G401 (cell line): ENCODE measurements at regions not wholly inside any gene's neighbourhood (a gene's known extent, or its start where the extent isn't known, plus 50 kb on each side); places are given as distances from the start of the nearest gene placed in this dataset.
"Not testable (repeated sequence)": the region's sequence is repeated elsewhere in the genome, so short reads cannot be mapped to it uniquely, and the experiment has no call there.

Experiments used
- DNase-seq: peaks from one replicate; pipeline ENCODE4 v3.0.0-alpha.2; 2015; ENCODE audit warnings: low spot score
- in situ Hi-C: cut with HindIII; loops from 2 replicates; pipeline ENCODE4 v1.10.0; 2016; ENCODE audit warnings: low sequenced_read_pairs, mixed read lengths

DNA sequence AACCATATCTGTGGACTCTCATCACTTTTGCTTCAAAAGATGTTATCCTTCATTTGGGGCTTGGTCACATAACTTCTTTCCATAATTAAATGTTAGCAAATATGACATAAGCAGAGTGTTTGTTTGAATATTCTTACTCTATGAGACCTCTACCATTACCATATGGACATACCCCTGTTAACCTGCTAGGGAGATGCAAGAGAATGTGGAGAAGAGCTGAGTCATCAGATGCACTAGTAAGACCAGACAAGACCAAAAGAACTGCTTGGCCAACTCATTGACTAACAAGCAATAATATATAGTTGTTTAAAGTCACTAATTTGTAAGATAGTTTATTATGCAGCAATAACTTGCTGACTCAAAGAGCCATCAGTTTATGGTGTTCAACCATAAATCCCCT is 652.9 kb downstream of the SMARCA1 start:
- in situ Hi-C loops: no loop called here
- no peak for DNase-seq

DNA sequence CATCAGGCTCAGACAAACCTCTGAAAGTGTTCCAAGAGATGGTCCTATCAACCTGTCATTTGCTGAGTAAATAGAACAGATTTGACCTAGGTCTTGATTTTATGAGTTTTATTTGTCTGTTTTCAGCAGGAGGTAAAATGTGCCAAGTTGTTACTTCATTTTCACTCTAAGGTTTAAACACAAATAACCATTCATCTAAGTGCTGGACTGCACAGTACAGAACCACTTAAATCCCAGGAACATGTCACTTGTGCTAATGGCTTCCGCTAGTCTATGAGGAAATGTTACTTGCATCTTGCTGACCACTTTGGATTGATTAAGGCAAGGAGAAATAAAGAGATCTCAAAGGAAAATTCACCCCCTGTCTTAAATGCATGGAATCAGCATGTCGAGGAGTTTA is 660.7 kb downstream of the SMARCA1 start:
- DNase-seq: no peak
- in situ Hi-C loops: no loop called here

GRCh38 chrX:128848374-128848773 is 674.9 kb downstream of the SMARCA1 start:
- no peak for DNase-seq
- in situ Hi-C loops: no loop called here

- no peak for DNase-seq
- in situ Hi-C loops: no loop called here
These were observed 676.9 kb downstream of the SMARCA1 start for GRCh38 chrX:128846385-128846784.

GRCh38 chrX:128818690-128819089 is 704.6 kb downstream of the SMARCA1 start:
- in situ Hi-C loops: no loop called here
- DNase-seq: no peak

DNA sequence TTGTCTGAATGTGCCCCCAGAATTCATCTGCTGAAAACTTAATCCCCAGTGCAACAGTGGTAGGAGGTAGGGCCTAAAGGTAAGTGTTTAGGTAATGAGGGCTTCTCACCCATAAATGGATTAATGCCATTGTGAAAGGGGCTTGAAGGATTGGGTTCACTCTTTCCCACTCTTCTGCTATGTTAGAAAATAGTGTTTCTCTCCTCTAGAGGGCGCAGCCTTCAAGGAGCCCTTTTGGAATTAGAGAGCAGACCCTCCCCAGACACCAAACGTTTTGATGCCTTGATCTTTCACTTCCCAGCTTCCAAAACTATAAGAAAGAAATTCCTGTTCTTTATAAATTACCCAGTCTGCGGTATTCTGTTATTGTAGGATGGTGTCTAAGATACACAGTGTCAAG is 706.4 kb downstream of the SMARCA1 start:
- no peak for DNase-seq
- in situ Hi-C loops: no loop called here

DNA sequence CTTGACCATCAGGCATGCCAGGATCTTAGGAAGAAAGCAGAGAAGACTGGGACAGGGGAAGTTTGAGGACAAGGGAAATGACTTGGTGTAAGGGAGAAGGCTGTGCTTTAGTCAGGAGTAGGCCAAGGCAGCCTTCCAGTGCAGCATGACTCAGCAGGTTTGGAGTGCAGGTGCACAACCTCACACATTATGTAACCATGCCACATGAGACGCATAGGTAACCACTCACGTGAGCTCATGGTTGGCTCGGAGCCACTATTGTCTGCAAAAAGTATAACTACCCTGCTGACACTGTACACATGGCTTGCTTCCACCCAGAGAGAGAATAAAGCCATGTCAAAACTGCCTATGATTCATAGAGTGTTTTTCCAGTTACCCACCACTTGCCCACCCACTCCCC is 715.9 kb downstream of the SMARCA1 start:
- in situ Hi-C loops: no loop called here
- no peak for DNase-seq

DNA sequence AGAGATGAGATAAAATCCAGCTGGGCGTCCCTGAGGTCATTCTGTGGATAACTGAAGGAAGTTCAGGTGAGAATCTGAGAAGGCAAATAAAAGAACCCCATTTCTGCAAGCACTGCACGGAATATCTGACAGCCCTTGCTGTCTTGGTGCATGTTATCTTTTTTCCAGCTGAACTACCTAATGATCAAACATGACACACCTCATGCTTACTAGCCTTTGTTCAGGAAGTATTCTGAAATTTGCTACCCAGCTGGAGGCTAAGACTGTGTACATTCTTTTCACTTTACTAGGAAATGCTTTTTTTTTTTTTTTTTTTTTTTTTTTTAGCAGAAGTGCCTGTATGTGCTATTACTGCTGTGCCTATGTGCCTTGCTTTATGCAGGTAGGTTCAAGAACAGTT is 718.1 kb downstream of the SMARCA1 start:
- DNase-seq: no peak
- in situ Hi-C loops: no loop called here

DNA sequence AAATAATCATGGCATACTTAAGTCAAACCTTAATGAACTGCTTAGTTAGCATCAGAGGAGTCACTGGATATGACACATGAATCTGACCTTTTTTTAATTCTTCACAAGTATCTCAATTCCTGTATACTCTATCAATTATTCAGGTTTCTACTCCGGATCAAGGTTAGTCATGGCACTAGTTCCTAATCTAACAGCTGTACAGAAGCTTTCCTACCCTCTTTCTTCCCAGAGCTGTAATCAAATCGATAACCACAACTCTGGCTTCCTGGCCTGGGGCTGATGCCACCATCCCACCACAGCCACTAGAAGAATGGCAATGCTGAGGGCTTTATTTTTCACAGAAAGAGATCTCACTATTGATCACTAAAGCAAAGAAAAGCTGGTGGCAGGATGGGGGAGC is 718.5 kb downstream of the SMARCA1 start:
- no peak for DNase-seq
- in situ Hi-C loops: no loop called here

DNA sequence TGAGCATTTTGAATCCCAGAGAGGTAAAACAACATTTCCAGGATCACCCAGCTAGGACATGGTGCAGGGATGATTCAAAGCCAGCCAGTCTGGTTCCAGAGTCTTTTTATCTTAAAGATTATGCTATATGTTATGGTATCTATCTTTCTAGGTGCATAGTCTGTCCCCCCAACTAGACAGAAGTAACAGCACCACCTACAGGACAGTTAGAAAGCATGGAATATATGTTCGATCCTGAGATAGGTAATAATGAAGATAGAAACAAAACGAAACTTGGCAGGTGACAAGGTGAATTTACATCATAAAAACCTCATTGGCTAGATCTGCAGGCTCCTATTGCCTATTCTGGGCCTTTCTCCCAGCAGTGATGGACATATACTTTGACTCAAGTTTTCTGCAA is 723.2 kb downstream of the SMARCA1 start:
- in situ Hi-C loops: no loop called here
- DNase-seq: no peak

- in situ Hi-C loops, DNase-seq: not testable (repeated sequence)
These were observed 730.9 kb upstream of the ACTRT1 start for GRCh38 chrX:128783139-128783538.

DNA sequence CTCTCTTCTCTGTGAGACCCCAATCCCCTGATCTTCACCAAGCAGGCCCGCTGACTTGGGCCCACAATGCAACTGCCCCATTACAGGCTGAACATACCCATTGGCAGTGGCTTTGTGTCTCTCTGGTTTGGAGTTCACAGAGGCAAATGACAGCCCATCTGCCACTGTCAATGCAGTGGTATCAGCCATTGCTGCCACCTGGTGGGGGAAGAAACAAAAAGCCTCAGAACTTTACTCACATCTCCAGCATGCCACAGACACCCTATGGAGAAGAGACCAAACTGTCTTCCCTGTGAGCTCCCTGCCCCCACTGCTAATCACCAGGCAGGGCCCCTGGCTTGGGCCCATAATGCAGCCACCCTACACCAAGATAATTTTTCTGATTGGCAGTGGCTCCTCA is 729.3 kb upstream of the ACTRT1 start:
- DNase-seq: no peak
- in situ Hi-C loops: no loop called here

DNA sequence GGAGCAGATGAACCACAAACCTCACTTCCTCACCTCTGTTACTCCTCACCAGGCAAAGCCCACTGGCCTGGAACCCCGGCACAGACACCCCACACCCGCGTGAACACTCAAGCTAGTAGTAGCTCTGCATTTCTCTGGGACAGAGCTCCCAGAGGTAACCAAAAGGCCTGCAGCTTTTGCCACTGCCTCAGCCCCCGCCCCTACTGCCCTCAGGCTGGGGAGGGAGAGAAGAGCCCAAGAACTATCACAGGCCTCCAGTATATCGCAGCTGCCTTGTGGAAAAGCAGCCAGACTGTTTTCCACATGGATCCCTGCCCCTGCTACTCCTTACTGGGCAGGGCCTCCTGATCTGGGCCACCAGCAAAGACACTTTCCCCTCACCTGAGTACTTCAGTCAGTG is 728.7 kb upstream of the ACTRT1 start:
- no peak for DNase-seq
- in situ Hi-C loops: no loop called here

GRCh38 chrX:128769495-128769894 is 717.3 kb upstream of the ACTRT1 start:
- no peak for DNase-seq
- in situ Hi-C loops: no loop called here

- no peak for DNase-seq
- in situ Hi-C loops: no loop called here
These were observed 707.5 kb upstream of the ACTRT1 start for GRCh38 chrX:128759745-128760144.

GRCh38 chrX:128759177-128759576 is 707.0 kb upstream of the ACTRT1 start:
- in situ Hi-C loops: no loop called here
- no peak for DNase-seq

GRCh38 chrX:128754130-128754529 is 701.9 kb upstream of the ACTRT1 start:
- no peak for DNase-seq
- in situ Hi-C loops: no loop called here

- DNase-seq: no peak
- in situ Hi-C loops: no loop called here
These were observed 687.3 kb upstream of the ACTRT1 start for GRCh38 chrX:128739539-128739938.

DNA sequence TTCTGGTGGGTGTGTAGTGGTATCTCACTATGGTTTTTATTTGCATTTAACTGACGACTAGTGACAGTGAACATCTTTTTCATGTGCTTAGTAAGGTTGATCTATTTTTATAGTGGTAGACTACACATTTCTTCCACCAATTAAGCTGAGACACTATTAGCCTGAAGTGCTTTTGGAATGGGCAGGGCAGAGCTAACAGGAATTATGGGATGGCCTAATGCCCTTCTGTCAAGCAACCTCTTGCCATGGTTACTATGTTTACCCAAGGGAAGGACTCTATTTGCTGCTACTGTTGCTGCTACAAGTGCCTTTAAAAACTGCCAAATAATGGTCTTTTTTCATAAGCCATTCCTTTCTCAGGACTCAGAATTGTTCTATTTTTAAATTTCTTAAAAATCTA is 676.7 kb upstream of the ACTRT1 start:
- in situ Hi-C loops: no loop called here
- no peak for DNase-seq

- no peak for DNase-seq
- in situ Hi-C loops: no loop called here
These were observed 665.7 kb upstream of the ACTRT1 start for GRCh38 chrX:128717635-128718578.

DNA sequence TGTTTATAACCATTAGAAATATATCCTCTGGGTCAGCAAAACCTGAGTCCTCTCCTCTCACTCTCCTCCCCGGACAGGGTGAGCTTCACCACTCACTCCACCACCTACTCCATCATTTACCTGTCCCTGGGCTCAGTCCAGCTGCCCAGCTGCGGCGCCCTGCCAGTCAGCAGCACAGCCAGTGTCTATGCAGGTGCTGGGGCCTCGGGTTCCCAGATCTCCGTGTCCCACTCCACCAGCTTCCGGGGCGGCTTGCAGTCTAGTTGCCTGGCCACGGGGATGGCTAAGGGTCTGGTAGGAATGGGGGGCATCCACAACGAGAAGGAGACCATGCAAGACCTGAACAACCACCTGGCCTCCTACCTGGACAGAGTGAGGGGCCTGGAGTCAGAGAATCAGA is 662.2 kb upstream of the ACTRT1 start:
- no peak for DNase-seq
- in situ Hi-C loops: no loop called here
